Natural killer cell (primary cell): ENCODE measurements at regions not wholly inside any gene's neighbourhood (a gene's known extent, or its start where the extent isn't known, plus 50 kb on each side); places are given as distances from the start of the nearest gene placed in this dataset.
"Not testable (repeated sequence)": the region's sequence is repeated elsewhere in the genome, so short reads cannot be mapped to it uniquely, and the experiment has no call there.

Source experiments
- ATAC-seq, 3 donors: fragments of 150-1000 bp in 2 of 3; fragments of 200-7000 bp in 1 of 3; cut with Tn5 transposase; 1 replicate in 1 of 3; 2 replicates in 2 of 3; pipeline ENCODE4 v1.10.0; 2021; ENCODE audit warnings: mild to moderate bottlenecking in 2 of 3, moderate library complexity in 2 of 3
- DNase-seq, 2 donors: peaks; one replicate each; pipeline versions ENCODE4 v3.0.0 to v3.0.0-alpha.2; 2013 to 2021; ENCODE audit warnings: mixed read lengths in 1 of 2
- H3K27ac ChIP-seq: one replicate; pipeline ENCODE4 v1.5.1; 2013; ENCODE audit warnings: mild to moderate bottlenecking, low read length
- H3K27me3 ChIP-seq: one replicate; pipeline ENCODE4 v1.6.1; 2013; ENCODE audit warnings: low read length; ENCODE audit not compliant: control insufficient read depth, insufficient read depth
- H3K36me3 ChIP-seq: one replicate; pipeline ENCODE4 v1.6.1; 2013; ENCODE audit warnings: low read length; ENCODE audit not compliant: control insufficient read depth, insufficient read depth
- H3K4me1 ChIP-seq: one replicate; pipeline ENCODE4 v1.6.1; 2013; ENCODE audit warnings: low read length; ENCODE audit not compliant: control insufficient read depth, insufficient read depth
- H3K4me3 ChIP-seq: one replicate; pipeline ENCODE4 v1.5.1; 2013; ENCODE audit warnings: low read length
- H3K9me3 ChIP-seq: one replicate; pipeline ENCODE4 v1.6.1; 2013; ENCODE audit warnings: low read length; ENCODE audit not compliant: control insufficient read depth, insufficient read depth
- H3K27ac Mint-ChIP-seq, 2 donors: one replicate each; pipeline ENCODE4 v1.8.0; 2022; ENCODE audit warnings: mild to moderate bottlenecking in 2 of 2, mixed read lengths in 2 of 2, moderate library complexity in 1 of 2
- H3K27me3 Mint-ChIP-seq, 2 donors: one replicate each; pipeline ENCODE4 v1.8.0; 2022; ENCODE audit warnings: low read depth in 2 of 2, mixed read lengths in 2 of 2
- H3K36me3 Mint-ChIP-seq: one replicate; pipeline ENCODE4 v1.8.0; 2022; ENCODE audit warnings: mixed read lengths
- H3K4me1 Mint-ChIP-seq, 2 donors: one replicate each; pipeline ENCODE4 v1.8.0; 2022; ENCODE audit warnings: mixed read lengths in 2 of 2
- H3K4me3 Mint-ChIP-seq: one replicate; pipeline ENCODE4 v1.8.0; 2022; ENCODE audit warnings: mild to moderate bottlenecking, moderate library complexity, mixed read lengths
- H3K9me3 Mint-ChIP-seq, 2 donors: one replicate each; pipeline ENCODE4 v1.8.0; 2022; ENCODE audit warnings: mixed read lengths in 2 of 2
- CTCF ChIP-seq: fragments of 200-600 bp; IDR thresholded peaks from one replicate; pipeline ENCODE4 v1.8.0; 2022; ENCODE audit warnings: antibody characterized with exemption
- WGBS: methylation state at CpG from one replicate; pipeline ENCODE4 v1.1.7; 2013; ENCODE audit warnings: missing lambda C conversion rate; ENCODE audit not compliant: insufficient coverage; 5-methylcytosine and 5-hydroxymethylcytosine counted together
- intact Hi-C: fragments of 100-400 bp; cut with micrococcal nuclease; formaldehyde crosslinking; loops from one replicate; pipeline ENCODE4 v1.14.2; 2022

GRCh38 chr10:53064614-53065013, 292.0 kb upstream of the MBL2 start:
- Mint-ChIP-seq H3K4me1 (no peaks in the 10 kb centered on the region), H3K36me3 (no peaks in the 10 kb centered on the region), H3K27ac (no peak overlapping the region), H3K27me3 (no peaks in the 10 kb centered on the region), H3K4me3 (no peak overlapping the region), H3K9me3 (peaks cover 5 to 8% of the 10 kb centered on the region in 2 donors)
- no peak for TF ChIP-seq CTCF
- intact Hi-C loops, result no loop called here
- ATAC-seq (no peak), DNase-seq (no peak)
- Histone ChIP-seq H3K4me3 (no peak overlapping the region), H3K4me1 (no peaks in the 10 kb centered on the region), H3K36me3 (no peaks in the 10 kb centered on the region), H3K27me3 (no peaks in the 10 kb centered on the region), H3K27ac (no peak overlapping the region), H3K9me3 (no peaks in the 10 kb centered on the region)
- WGBS, result 20% methylated on average over 1 of the region's 2 CpGs

GRCh38 chr10:53063805-53064204, 291.2 kb upstream of the MBL2 start:
- DNase-seq (no peak), ATAC-seq (no peak)
- Mint-ChIP-seq H3K9me3 (peaks cover 7 to 10% of the 10 kb centered on the region in 2 donors), H3K4me3 (no peak overlapping the region), H3K27me3 (no peaks in the 10 kb centered on the region), H3K4me1 (no peaks in the 10 kb centered on the region), H3K36me3 (no peaks in the 10 kb centered on the region), H3K27ac (no peak overlapping the region)
- no CpG with 5 or more reads among the region's 3 CpGs for WGBS
- no peak for TF ChIP-seq CTCF
- intact Hi-C loops, result no loop called here
- Histone ChIP-seq H3K27ac (no peak overlapping the region), H3K4me3 (no peak overlapping the region), H3K36me3 (no peaks in the 10 kb centered on the region), H3K4me1 (no peaks in the 10 kb centered on the region), H3K27me3 (no peaks in the 10 kb centered on the region), H3K9me3 (no peaks in the 10 kb centered on the region)

GRCh38 chr10:53052521-53053164, 280.1 kb upstream of the MBL2 start:
- H3K27me3 ChIP-seq, result no peaks in the 10 kb centered on the region
- H3K4me3 ChIP-seq, result no peak overlapping the region
- no peaks in the 10 kb centered on the region for H3K4me1 ChIP-seq
- intact Hi-C loops, result no loop called here
- H3K27ac Mint-ChIP-seq, result no peak overlapping the region
- H3K36me3 ChIP-seq, result no peaks in the 10 kb centered on the region
- TF ChIP-seq CTCF, result no peak
- no peak overlapping the region for H3K27ac ChIP-seq
- H3K9me3 Mint-ChIP-seq, result peaks cover 16% of the 10 kb centered on the region in 2 donors
- WGBS, result 80% methylated on average over 6 of the region's 6 CpGs
- no peak overlapping the region for H3K4me3 Mint-ChIP-seq
- no peaks in the 10 kb centered on the region for H3K36me3 Mint-ChIP-seq
- no peaks in the 10 kb centered on the region for H3K4me1 Mint-ChIP-seq
- H3K27me3 Mint-ChIP-seq, result no peaks in the 10 kb centered on the region
- ATAC-seq (no peak), DNase-seq (no peak)
- H3K9me3 ChIP-seq, result no peaks in the 10 kb centered on the region

GRCh38 chr10:53045315-53045714, 272.7 kb upstream of the MBL2 start:
- Histone ChIP-seq H3K36me3 (no peaks in the 10 kb centered on the region), H3K9me3 (peaks cover 4% of the 10 kb centered on the region), H3K27ac (no peak overlapping the region), H3K4me1 (no peaks in the 10 kb centered on the region), H3K27me3 (no peaks in the 10 kb centered on the region), H3K4me3 (no peak overlapping the region)
- no peak for ATAC-seq
- Mint-ChIP-seq H3K4me1 (no peaks in the 10 kb centered on the region), H3K27me3 (no peaks in the 10 kb centered on the region), H3K9me3 (peaks cover 3 to 9% of the 10 kb centered on the region in 2 donors), H3K36me3 (no peaks in the 10 kb centered on the region), H3K27ac (no peak overlapping the region), H3K4me3 (no peak overlapping the region)
- whole genome bisulfite sequencing, result 47% methylated on average over 2 of the region's 2 CpGs
- no peak for DNase-seq
- TF ChIP-seq CTCF, result no peak
- intact Hi-C loops, result no loop called here

- H3K9me3 Mint-ChIP-seq, H3K36me3 ChIP-seq, H3K36me3 Mint-ChIP-seq, H3K27me3 ChIP-seq, H3K27me3 Mint-ChIP-seq, ATAC-seq, DNase-seq, H3K4me3 ChIP-seq, H3K9me3 ChIP-seq, H3K27ac Mint-ChIP-seq, H3K27ac ChIP-seq, H3K4me1 ChIP-seq, intact Hi-C loops, H3K4me1 Mint-ChIP-seq, H3K4me3 Mint-ChIP-seq: not testable (repeated sequence)
- WGBS, result 72% methylated on average over 5 of the region's 5 CpGs
Measured at GRCh38 chr10:53035823-53036222, 263.2 kb upstream of the MBL2 start.
